HEK293 (cell line): ENCODE measurements at regions not wholly inside any gene's neighbourhood (a gene's known extent, or its start where the extent isn't known, plus 50 kb on each side); places are given as distances from the start of the nearest gene placed in this dataset.

Source experiments
- CTCF ChIA-PET: fragments of 350-600 bp; formaldehyde crosslinking; extraction: SDS; loops from one replicate; lab custom pipeline; 2021; ENCODE audit warnings: antibody characterized with exemption; lab: Yijun Ruan, JAX
- POLR2A ChIA-PET: fragments of 300-600 bp; formaldehyde crosslinking; extraction: SDS; loops from one replicate; lab custom pipeline; 2020; ENCODE audit warnings: antibody characterized with exemption, inconsistent platforms; lab: Yijun Ruan, JAX
- H3K27ac ChIP-seq: fragments of 200-500 bp; sonication (Bioruptor generic); 2 replicates; pipeline ENCODE4 v1.5.1; 2014; ENCODE audit warnings: low read depth, low read length, control low read depth, inconsistent platforms; ENCODE audit errors: extremely low read depth
- H3K36me3 ChIP-seq, 2 experiments: fragments of 200-500 bp in 1 of 2; sonication (Bioruptor generic) in 1 of 2; 1 replicate in 1 of 2; 2 replicates in 1 of 2; pipeline ENCODE4 v1.5.1; 2014 to 2017; ENCODE audit warnings: inconsistent platforms in 2 of 2, low read length in 2 of 2; ENCODE audit not compliant: control insufficient read depth in 2 of 2, insufficient read depth in 1 of 2
- H3K4me1 ChIP-seq: fragments of 200-500 bp; sonication (Bioruptor generic); 2 replicates; pipeline ENCODE4 v1.5.1; 2014; ENCODE audit warnings: mild to moderate bottlenecking, low read length, inconsistent platforms; ENCODE audit not compliant: control insufficient read depth, insufficient read depth
- H3K4me3 ChIP-seq: 2 replicates; pipeline ENCODE4 v1.5.1; 2011; ENCODE audit warnings: low read depth, mild to moderate bottlenecking, control low read depth, low read length, moderate library complexity
- H3K9me3 ChIP-seq: fragments of 200-500 bp; sonication (Bioruptor generic); 2 replicates; pipeline ENCODE4 v1.5.1; 2014; ENCODE audit warnings: low read depth, low read length, inconsistent platforms; ENCODE audit not compliant: control insufficient read depth, insufficient read depth
- ATF2 ChIP-seq: fragments of 450-650 bp; formaldehyde crosslinking; IDR thresholded peaks from 2 replicates; pipeline ENCODE4 v1.5.1; 2016; ENCODE audit warnings: missing biosample characterization, missing genetic modification characterization, low read depth
- GLIS1 ChIP-seq: fragments of 450-650 bp; formaldehyde crosslinking; IDR thresholded peaks from 2 replicates; pipeline ENCODE4 v1.5.1; 2016; ENCODE audit warnings: missing biosample characterization, missing genetic modification characterization
- MEIS1 ChIP-seq: sonication (generic); formaldehyde crosslinking; IDR thresholded peaks from 2 replicates; pipeline ENCODE4 v1.8.1; 2022; ENCODE audit warnings: missing genetic modification reagents, mild to moderate bottlenecking, borderline replicate concordance
- PRDM2 ChIP-seq: fragments of 450-650 bp; formaldehyde crosslinking; IDR thresholded peaks from 2 replicates; pipeline ENCODE4 v1.5.1; 2016; ENCODE audit warnings: missing biosample characterization, missing genetic modification characterization, borderline replicate concordance
- SP7 ChIP-seq: fragments of 450-650 bp; formaldehyde crosslinking; IDR thresholded peaks from 2 replicates; pipeline ENCODE4 v1.5.1; 2016; ENCODE audit warnings: missing biosample characterization, missing genetic modification characterization
- ZBTB11 ChIP-seq: fragments of 450-650 bp; formaldehyde crosslinking; conservative IDR thresholded peaks from 2 replicates; pipeline ENCODE4 v1.5.1; 2016; ENCODE audit warnings: low read depth, missing biosample characterization, missing genetic modification characterization
- ZNF335 ChIP-seq: fragments of 450-650 bp; formaldehyde crosslinking; conservative IDR thresholded peaks from 2 replicates; pipeline ENCODE4 v1.5.1; 2016; ENCODE audit warnings: missing biosample characterization, missing genetic modification characterization
- ZNF341 ChIP-seq: fragments of 450-650 bp; formaldehyde crosslinking; IDR thresholded peaks from 2 replicates; pipeline ENCODE4; 2016; ENCODE audit warnings: low read depth, missing biosample characterization, missing genetic modification characterization
- ZNF416 ChIP-seq: fragments of 450-650 bp; formaldehyde crosslinking; IDR thresholded peaks from 2 replicates; pipeline ENCODE4 v1.5.1; 2016; ENCODE audit warnings: missing biosample characterization, missing genetic modification characterization
- ZNF571 ChIP-seq: fragments of 450-650 bp; formaldehyde crosslinking; IDR thresholded peaks from 2 replicates; pipeline ENCODE4 v1.5.0; 2017; ENCODE audit warnings: missing biosample characterization, missing genetic modification characterization
- ZNF707 ChIP-seq: fragments of 450-650 bp; formaldehyde crosslinking; IDR thresholded peaks from 2 replicates; pipeline ENCODE4 v1.5.1; 2016; ENCODE audit warnings: missing biosample characterization, missing genetic modification characterization
- ZSCAN23 ChIP-seq: fragments of 450-650 bp; formaldehyde crosslinking; IDR thresholded peaks from 2 replicates; pipeline ENCODE4 v1.5.1; 2016; ENCODE audit warnings: missing biosample characterization, missing genetic modification characterization
- ZSCAN30 ChIP-seq: fragments of 450-650 bp; IDR thresholded peaks from 2 replicates; pipeline ENCODE4 v1.5.1; 2018; ENCODE audit warnings: missing biosample characterization, mild to moderate bottlenecking, missing genetic modification characterization, moderate library complexity

- no peak for TF ChIP-seq ZSCAN30 (tag by site-specific recombination)
- TF ChIP-seq ZNF341 (tag by site-specific recombination) = no peak
- TF ChIP-seq ZNF571 (tag by site-specific recombination) = no peak
- TF ChIP-seq ZNF335 (tag by site-specific recombination) = no peak
- no peak for TF ChIP-seq PRDM2
- TF ChIP-seq ZNF707 (tag by site-specific recombination) = no peak
- TF ChIP-seq GLIS1 (tag by site-specific recombination) = no peak
- POLR2A ChIA-PET = no interaction called here
- Histone ChIP-seq H3K4me1 (no peaks in the 10 kb centered on the region), H3K9me3 (no peaks in the 10 kb centered on the region), H3K36me3 (no peaks in the 10 kb centered on the region), H3K4me3 (no peak overlapping the region), H3K27ac (no peak overlapping the region)
- CTCF ChIA-PET = interaction anchor here (0.7 kb wide), 1 partner anchor 114 kb away, joined by 3 read pairs; no protein-coding TSS in a partner anchor
Observed at GRCh38 chr15:61309031-61309511, 80.0 kb upstream of the RORA start.

GRCh38 chr15:61308437-61308836, 79.3 kb upstream of the RORA start:
- TF ChIP-seq ZSCAN23 (tag by site-specific recombination) (no peak), ATF2 (tag by site-specific recombination) (no peak), MEIS1 (CRISPR knock-in tag) (no peak)
- POLR2A ChIA-PET = no interaction called here
- CTCF ChIA-PET = no interaction called here

GRCh38 chr15:61307474-61307873, 78.4 kb upstream of the RORA start:
- POLR2A ChIA-PET = no interaction called here
- TF ChIP-seq ZNF341 (tag by site-specific recombination) (no peak), ZBTB11 (no peak), SP7 (tag by site-specific recombination) (peak; percentile 86), ZNF416 (tag by site-specific recombination) (no peak)
- no peaks in the 10 kb centered on the region for H3K9me3 ChIP-seq

More at GRCh38 chr15:61308437-61308836, 79.3 kb upstream of the RORA start:
- H3K27ac ChIP-seq = no peak overlapping the region
- no peak overlapping the region for H3K4me3 ChIP-seq
- no peaks in the 10 kb centered on the region for H3K4me1 ChIP-seq
- H3K9me3 ChIP-seq = no peaks in the 10 kb centered on the region
- H3K36me3 ChIP-seq = no peaks in the 10 kb centered on the region

More at GRCh38 chr15:61307474-61307873, 78.4 kb upstream of the RORA start:
- no peaks in the 10 kb centered on the region for H3K4me1 ChIP-seq
- CTCF ChIA-PET = no interaction called here
- H3K4me3 ChIP-seq = no peak overlapping the region
- no peak overlapping the region for H3K27ac ChIP-seq
- no peaks in the 10 kb centered on the region for H3K36me3 ChIP-seq
